ENCODE measurements at regions not wholly inside any gene's neighbourhood (a gene's known extent, or its start where the extent isn't known, plus 50 kb on each side); places are given as distances from the start of the nearest gene placed in this dataset.

DNA sequence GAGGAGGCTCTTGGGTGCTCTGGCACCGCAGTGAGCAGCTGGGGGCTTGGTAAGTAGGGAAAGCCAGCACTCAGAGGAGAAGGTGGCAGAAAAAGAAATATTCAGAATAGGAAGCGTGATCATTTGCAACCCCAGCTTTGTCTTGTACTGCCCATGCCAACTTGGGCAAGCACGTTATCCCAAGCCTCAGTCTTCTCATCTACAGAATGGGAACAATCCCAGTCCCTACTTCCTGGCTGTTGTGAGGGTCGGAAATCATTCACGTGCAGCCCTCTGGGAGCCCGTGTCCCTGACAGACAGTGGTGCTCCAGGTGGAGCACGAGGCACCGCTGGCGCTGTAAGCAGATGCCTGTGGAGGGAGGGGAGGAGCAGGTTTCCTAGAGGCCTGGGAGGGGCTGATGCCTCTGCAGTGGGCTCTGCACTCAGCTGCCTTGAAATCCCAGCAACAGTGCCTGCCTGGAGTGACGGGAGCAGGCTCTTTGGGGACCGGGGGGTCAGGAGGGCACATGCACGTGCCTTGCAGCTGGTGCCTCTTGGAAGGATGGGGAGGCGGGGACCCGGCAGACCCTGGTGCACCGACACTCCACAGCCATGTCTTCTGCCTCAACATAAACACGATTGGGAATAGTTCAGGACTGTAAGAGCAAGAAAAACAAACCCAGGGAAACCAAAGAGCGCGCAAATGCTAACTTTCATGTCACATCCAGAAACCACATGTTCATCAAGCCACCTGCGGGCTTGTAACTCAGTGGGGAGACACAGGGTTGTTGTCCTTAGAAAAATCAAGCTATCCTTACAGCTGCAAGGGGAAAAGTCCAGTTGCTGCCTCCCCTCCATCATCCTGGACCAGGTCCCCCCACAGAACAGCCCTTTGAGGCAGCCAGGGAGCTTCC, 86.5 kb upstream of the DIO3 start:
- peaks cover 0 to 27% of the 10 kb centered on the region in 2 donors for H3K27me3 ChIP-seq
- peak overlapping the region in 1 of 2 donors; percentile 15 for H3K27ac ChIP-seq
- no peak overlapping the region for H3K4me3 ChIP-seq

GRCh38 chr14:101475456-101476257, 85.6 kb upstream of the DIO3 start:
- DNase-seq = peak; percentile 41 to 69
- peaks cover 0 to 29% of the 10 kb centered on the region in 2 donors for H3K27me3 ChIP-seq
- H3K4me3 ChIP-seq = no peak overlapping the region
- H3K4me1 ChIP-seq = peaks cover 0 to 11% (median 5%) of the 10 kb centered on the region in 4 donors
- TF ChIP-seq CTCF (IDR thresholded peaks at IDR 0.05) = no peak
- peak overlapping the region in 1 of 2 donors; percentile 15 for H3K27ac ChIP-seq
- H3K36me3 ChIP-seq = no peaks in the 10 kb centered on the region
- intact Hi-C loops (cut with DNase I; ENCODE audit: low total_unique reads) = no loop called here
- H3K9me3 ChIP-seq = no peaks in the 10 kb centered on the region

More for the DNA sequence above, 86.5 kb upstream of the DIO3 start:
- peak; percentile 17 to 54 for DNase-seq
- Histone ChIP-seq H3K9me3 (no peaks in the 10 kb centered on the region), H3K4me1 (peaks cover 0 to 11% (median 5%) of the 10 kb centered on the region in 4 donors), H3K36me3 (no peaks in the 10 kb centered on the region)
- intact Hi-C loops (cut with DNase I; ENCODE audit: low total_unique reads) = no loop called here
- TF ChIP-seq CTCF (IDR thresholded peaks at IDR 0.05) = no peak

DNA sequence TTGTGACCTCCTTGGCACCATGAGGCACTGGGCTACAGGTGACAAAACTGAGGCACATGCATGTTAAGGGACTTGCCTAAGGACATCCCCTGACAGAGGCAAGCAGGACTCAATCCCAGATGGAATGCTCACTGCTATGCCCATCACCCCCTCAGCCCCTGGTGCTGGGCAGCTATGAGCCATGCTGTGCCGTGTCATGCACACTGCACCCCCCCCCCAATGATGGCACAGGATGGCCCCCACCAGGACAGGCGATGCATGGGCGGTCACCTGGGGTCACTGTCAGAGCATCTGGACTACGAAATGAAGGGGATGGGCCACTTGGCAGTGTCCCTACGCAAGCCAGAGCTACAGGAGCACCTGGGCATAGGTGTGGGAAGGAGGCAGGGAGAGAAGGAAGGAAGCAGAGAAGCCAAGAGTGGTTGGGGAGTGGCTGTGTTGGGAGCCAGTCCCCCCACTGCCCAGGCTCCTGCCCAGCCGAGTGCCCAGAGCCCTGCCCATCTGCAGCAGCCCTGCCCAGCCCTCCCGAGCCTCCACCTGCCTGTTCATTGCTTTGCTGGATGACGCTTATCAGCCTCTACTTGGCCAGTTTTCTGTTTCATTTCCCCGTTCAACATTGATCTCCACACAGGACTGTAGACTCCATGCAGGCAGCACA, 84.9 kb upstream of the DIO3 start:
- no peak overlapping the region for H3K27ac ChIP-seq
- H3K27me3 ChIP-seq = peaks cover 0 to 29% of the 10 kb centered on the region in 2 donors
- no peak overlapping the region for H3K4me3 ChIP-seq
- H3K9me3 ChIP-seq = no peaks in the 10 kb centered on the region
- H3K4me1 ChIP-seq = peaks cover 0 to 11% (median 5%) of the 10 kb centered on the region in 4 donors
- no peaks in the 10 kb centered on the region for H3K36me3 ChIP-seq
- intact Hi-C loops (cut with DNase I; ENCODE audit: low total_unique reads) = no loop called here
- DNase-seq = peak; percentile 20 to 53
- no peak for TF ChIP-seq CTCF (IDR thresholded peaks at IDR 0.05)

DNA sequence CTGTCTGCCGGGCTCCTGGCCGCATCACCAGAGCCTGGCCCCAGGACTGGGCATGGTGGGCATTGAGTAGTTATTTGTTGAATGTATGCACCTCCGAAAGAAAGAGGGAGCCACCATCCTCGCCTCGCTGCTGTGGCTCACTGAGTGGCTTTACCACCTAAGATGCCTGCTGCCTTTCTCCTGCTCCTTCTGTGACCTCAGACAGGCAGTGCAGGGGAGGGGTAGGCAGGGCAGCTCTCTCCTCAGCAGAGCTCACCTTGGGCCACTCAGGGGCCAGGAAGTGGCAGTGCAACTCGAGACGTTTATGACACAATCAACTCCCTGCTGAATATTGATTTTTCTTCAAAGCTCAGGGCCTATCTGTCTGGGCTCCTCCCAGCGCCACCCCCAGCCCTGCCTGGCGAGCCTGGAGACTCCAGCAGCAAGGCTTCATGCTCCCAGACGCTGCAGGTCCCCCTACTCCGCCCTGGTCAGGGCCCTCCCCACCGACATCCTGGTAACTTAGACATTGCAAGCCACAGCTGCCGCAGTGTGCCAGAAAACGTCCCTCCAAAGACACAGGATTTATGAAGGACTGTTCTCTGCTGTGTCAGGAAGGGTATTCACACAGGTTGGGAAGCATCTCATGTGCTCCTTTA, 84.3 kb upstream of the DIO3 start:
- TF ChIP-seq CTCF (IDR thresholded peaks at IDR 0.05) = no peak
- DNase-seq = peak; percentile 18 to 60
- no peaks in the 10 kb centered on the region for H3K36me3 ChIP-seq
- no peak overlapping the region for H3K4me3 ChIP-seq
- peaks cover 0 to 31% of the 10 kb centered on the region in 2 donors for H3K27me3 ChIP-seq
- peaks cover 0 to 3% (median 2%) of the 10 kb centered on the region in 3 donors for H3K9me3 ChIP-seq
- intact Hi-C loops (cut with DNase I; ENCODE audit: low total_unique reads) = no loop called here
- no peak overlapping the region for H3K27ac ChIP-seq
- H3K4me1 ChIP-seq = peaks cover 0 to 11% (median 5%) of the 10 kb centered on the region in 4 donors

DNA sequence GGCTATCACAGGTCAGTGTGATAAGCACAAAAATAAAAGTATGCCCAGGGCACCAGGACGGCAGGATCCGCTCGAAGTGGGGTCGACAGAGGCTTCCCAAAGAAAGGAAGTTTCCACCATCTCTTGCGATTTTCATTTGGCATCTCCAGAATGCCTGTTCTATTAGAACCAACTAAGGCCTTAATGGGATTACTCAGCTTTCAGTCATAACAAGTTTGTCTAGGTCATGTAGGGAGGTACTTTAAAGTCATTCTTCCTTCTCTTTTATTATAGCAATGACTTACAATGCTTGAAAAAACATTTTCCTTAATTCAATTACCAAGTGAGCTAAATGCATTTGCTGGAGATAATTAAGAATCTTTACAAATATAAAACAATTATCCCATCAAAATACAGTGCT, 83.6 kb upstream of the DIO3 start:
- peak; percentile 2 to 44 for DNase-seq
- Histone ChIP-seq H3K4me1 (peaks cover 0 to 11% (median 5%) of the 10 kb centered on the region in 4 donors), H3K9me3 (peaks cover 0 to 4% (median 3%) of the 10 kb centered on the region in 3 donors), H3K4me3 (no peak overlapping the region), H3K27ac (no peak overlapping the region), H3K36me3 (no peaks in the 10 kb centered on the region), H3K27me3 (peaks cover 0 to 32% of the 10 kb centered on the region in 2 donors)
- intact Hi-C loops (cut with DNase I; ENCODE audit: low total_unique reads) = no loop called here
- TF ChIP-seq CTCF (IDR thresholded peaks at IDR 0.05) = no peak

Data from tibial artery (tissue), 4 donors.